Activated CD4-positive, alpha-beta T cell treated with anti-CD3 and anti-CD28 coated beads, Interleukin-2, Interleukin-4, amounts not matched to agents 100 ng/mL and 50 ng/mL, durations not matched to agents 16 hours and 8 hours (primary cell): ENCODE measurements at regions not wholly inside any gene's neighbourhood (a gene's known extent, or its start where the extent isn't known, plus 50 kb on each side); places are given as distances from the start of the nearest gene placed in this dataset.
"Not testable (repeated sequence)": the region's sequence is repeated elsewhere in the genome, so short reads cannot be mapped to it uniquely, and the experiment has no call there.

Experiments
- DNase-seq: peaks from one replicate; pipeline ENCODE4 v3.0.0-alpha.2; 2020; ENCODE audit warnings: low spot score

GRCh38 chr13:18322821-18323220 lies 858.8 kb downstream of the TUBA3C start:
- not testable (repeated sequence) for DNase-seq

- not testable (repeated sequence) for DNase-seq
Observed at GRCh38 chr13:18319653-18320052, 862.0 kb downstream of the TUBA3C start.

- not testable (repeated sequence) for DNase-seq
Observed at GRCh38 chr13:18303240-18303813, 878.3 kb downstream of the TUBA3C start.

- DNase-seq: not testable (repeated sequence)
Observed at GRCh38 chr13:18300968-18301367, 880.7 kb downstream of the TUBA3C start.

- DNase-seq: not testable (repeated sequence)
Observed at GRCh38 chr13:18297359-18297758, 884.3 kb downstream of the TUBA3C start.

GRCh38 chr13:18296617-18297016 lies 885.0 kb downstream of the TUBA3C start:
- not testable (repeated sequence) for DNase-seq

GRCh38 chr13:18294311-18294710 lies 887.3 kb downstream of the TUBA3C start:
- not testable (repeated sequence) for DNase-seq

GRCh38 chr13:18286848-18287247 lies 894.8 kb downstream of the TUBA3C start:
- not testable (repeated sequence) for DNase-seq

GRCh38 chr13:18285663-18286062 lies 896.0 kb downstream of the TUBA3C start:
- DNase-seq: not testable (repeated sequence)

- not testable (repeated sequence) for DNase-seq
Observed at GRCh38 chr13:18284040-18284439, 897.6 kb downstream of the TUBA3C start.

- DNase-seq: not testable (repeated sequence)
Observed at GRCh38 chr13:18281829-18282597, 899.6 kb downstream of the TUBA3C start.

- not testable (repeated sequence) for DNase-seq
Observed at GRCh38 chr13:18280904-18281828, 900.5 kb downstream of the TUBA3C start.

GRCh38 chr13:18279971-18280370 lies 901.7 kb downstream of the TUBA3C start:
- not testable (repeated sequence) for DNase-seq

GRCh38 chr13:18277372-18277771 lies 904.3 kb downstream of the TUBA3C start:
- DNase-seq: not testable (repeated sequence)

GRCh38 chr13:18276280-18276679 lies 905.3 kb downstream of the TUBA3C start:
- not testable (repeated sequence) for DNase-seq

- DNase-seq: not testable (repeated sequence)
Observed at GRCh38 chr13:18273785-18274514, 907.7 kb downstream of the TUBA3C start.

- DNase-seq: not testable (repeated sequence)
Observed at GRCh38 chr13:18258801-18259419, 922.7 kb downstream of the TUBA3C start.

GRCh38 chr13:18257686-18258085 lies 923.9 kb downstream of the TUBA3C start:
- DNase-seq: not testable (repeated sequence)

- not testable (repeated sequence) for DNase-seq
Observed at GRCh38 chr13:18252848-18253247, 928.8 kb downstream of the TUBA3C start.

GRCh38 chr13:18248533-18249240 lies 932.9 kb downstream of the TUBA3C start:
- DNase-seq: not testable (repeated sequence)
